Heart left ventricle (tissue), 13 donors: ENCODE measurements at regions not wholly inside any gene's neighbourhood (a gene's known extent, or its start where the extent isn't known, plus 50 kb on each side); places are given as distances from the start of the nearest gene placed in this dataset.

ENCODE experiments used
- CTCF ChIP-seq, 12 donors: fragments of 200-600 bp; sonication (generic) in 4 of 12; IDR thresholded peaks; one replicate each; pipeline versions ENCODE4 v1.5.0 to v1.8.0; 2018 to 2022; ENCODE audit warnings: antibody characterized with exemption in 12 of 12, mild to moderate bottlenecking in 5 of 12
- POLR2A ChIP-seq, 2 donors: fragments of 450-650 bp; IDR thresholded peaks; one replicate each; pipeline ENCODE4 v1.6.1; 2017; ENCODE audit warnings: antibody characterized with exemption in 2 of 2, mild to moderate bottlenecking in 2 of 2, moderate library complexity in 2 of 2
- donor health status: ischemic (EF 13 %, LVEDD 7.1; RV severe dilation, severe dysfunction).
- donor health status: DM: no; HTN: yes; CAD: no.
- donor health status: DM: no; HTN: no; CAD: no.
- donor health status: ischemic (EF 25% LVEDD 6.9; RV normal size, moderate dysfunction).
- donor health status: ischemic (EF 25% LVEDD 5.7; RV mildly dilated, moderate dysfunction).
- donor health status: ischemic (EF 35%, LVEDD 5.7; RV mildly dilated, moderate dysfunction).
- donor health status: nonischemic (EF 11% LVEDD 7.7; RV severe dilation, severe dysfunction).
- donor health status: DM: yes; HTN: yes; CAD: no.
- donor health status: PGD.
- donor health status: ischemic (EF 29% LVEDD 5.4; RV normal size, mild dysfunction).
- donor health status: nonischemic (EF 23%, LVEDD 6.1; RV moderate dilation, normal function).

GRCh38 chr12:84058136-84058535 is 854.5 kb downstream of the SLC6A15 start:
- TF ChIP-seq POLR2A (IDR thresholded peaks at IDR 0.05) (no peak), CTCF (IDR thresholded peaks at IDR 0.05) (no peak)
